Effector memory CD4-positive, alpha-beta T cell (primary cell): ENCODE measurements at regions not wholly inside any gene's neighbourhood (a gene's known extent, or its start where the extent isn't known, plus 50 kb on each side); places are given as distances from the start of the nearest gene placed in this dataset.

Experiments
- DNase-seq, 3 donors: peaks; one replicate each; pipeline ENCODE4 v3.0.0-alpha.2; 2020
- H3K27ac ChIP-seq: 2 replicates; pipeline ENCODE4 v1.7.0; 2013; ENCODE audit warnings: mild to moderate bottlenecking, low read length, moderate library complexity; ENCODE audit not compliant: insufficient read depth, poor library complexity, severe bottlenecking
- H3K27me3 ChIP-seq: replicated peaks from 2 replicates; pipeline ENCODE4 v1.7.0; 2013; ENCODE audit warnings: mild to moderate bottlenecking, low read length; ENCODE audit not compliant: insufficient read depth, control insufficient read depth, poor library complexity, severe bottlenecking
- H3K36me3 ChIP-seq: 2 replicates; pipeline ENCODE4 v1.7.0; 2013; ENCODE audit warnings: mild to moderate bottlenecking, low read length, moderate library complexity; ENCODE audit not compliant: control insufficient read depth, insufficient read depth
- H3K4me1 ChIP-seq: 2 replicates; pipeline ENCODE4 v1.7.0; 2013; ENCODE audit warnings: low read length, mild to moderate bottlenecking; ENCODE audit not compliant: control insufficient read depth, insufficient read depth, poor library complexity, severe bottlenecking
- H3K4me3 ChIP-seq: 2 replicates; pipeline ENCODE4 v1.7.0; 2013; ENCODE audit warnings: low read length, low read depth, mild to moderate bottlenecking; ENCODE audit not compliant: insufficient read depth, poor library complexity, severe bottlenecking
- H3K9me3 ChIP-seq: 2 replicates; pipeline ENCODE4 v1.7.0; 2013; ENCODE audit warnings: mild to moderate bottlenecking, low read length, moderate library complexity; ENCODE audit not compliant: control insufficient read depth

GRCh38 chr3:110808630-110809029 lies 263.0 kb upstream of the NECTIN3 start:
- Histone ChIP-seq H3K36me3 (no peaks in the 10 kb centered on the region), H3K4me1 (no peaks in the 10 kb centered on the region), H3K4me3 (no peak overlapping the region), H3K27ac (no peak overlapping the region), H3K27me3 (no peaks in the 10 kb centered on the region), H3K9me3 (no peaks in the 10 kb centered on the region)
- DNase-seq = no peak

DNA sequence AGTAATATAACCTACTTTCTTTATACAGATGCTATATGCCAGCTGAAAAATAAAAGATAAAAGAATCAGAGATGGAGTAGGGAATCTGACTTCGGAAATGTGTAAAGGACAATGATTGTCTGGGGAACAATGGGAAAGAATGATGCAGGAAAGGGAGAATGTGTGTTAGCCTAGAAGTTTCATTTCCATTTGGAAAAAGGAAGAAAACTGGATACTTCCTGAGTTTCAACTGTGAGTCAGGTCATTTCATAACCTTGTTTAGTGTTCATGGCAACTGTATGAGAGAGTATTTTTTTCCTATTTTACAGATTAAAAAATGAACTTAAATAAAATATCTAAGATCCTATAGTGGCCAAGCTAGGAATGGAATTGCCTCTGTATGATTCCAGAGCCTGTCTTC lies 261.3 kb upstream of the NECTIN3 start:
- Histone ChIP-seq H3K4me3 (no peak overlapping the region), H3K27me3 (no peaks in the 10 kb centered on the region), H3K27ac (no peak overlapping the region), H3K9me3 (no peaks in the 10 kb centered on the region), H3K4me1 (no peaks in the 10 kb centered on the region), H3K36me3 (no peaks in the 10 kb centered on the region)
- no peak for DNase-seq

DNA sequence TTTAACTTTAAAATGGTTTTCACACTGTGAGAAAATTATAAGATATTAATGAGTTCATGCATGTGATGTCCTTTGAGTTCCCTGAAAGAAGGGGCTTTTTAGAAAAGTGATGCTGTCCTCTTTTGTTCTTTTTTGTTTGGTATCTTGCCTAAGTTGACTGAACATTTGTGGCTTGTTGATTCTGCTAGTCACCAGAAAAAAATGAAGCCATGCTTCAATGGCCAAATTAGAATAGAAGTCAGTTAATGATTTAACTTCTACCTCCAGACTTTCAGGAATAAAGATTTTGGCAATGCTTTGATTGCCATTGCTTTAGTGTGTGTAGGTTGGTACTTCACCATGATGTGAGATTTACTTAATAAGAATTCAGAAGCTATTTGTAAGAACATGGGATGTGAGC lies 260.6 kb upstream of the NECTIN3 start:
- Histone ChIP-seq H3K36me3 (no peaks in the 10 kb centered on the region), H3K4me3 (no peak overlapping the region), H3K9me3 (no peaks in the 10 kb centered on the region), H3K4me1 (no peaks in the 10 kb centered on the region), H3K27ac (no peak overlapping the region), H3K27me3 (no peaks in the 10 kb centered on the region)
- no peak for DNase-seq

- H3K27ac ChIP-seq = no peak overlapping the region
- no peaks in the 10 kb centered on the region for H3K9me3 ChIP-seq
- H3K4me1 ChIP-seq = no peaks in the 10 kb centered on the region
- no peak overlapping the region for H3K4me3 ChIP-seq
- DNase-seq = no peak
- no peaks in the 10 kb centered on the region for H3K36me3 ChIP-seq
- H3K27me3 ChIP-seq = no peaks in the 10 kb centered on the region
Observed at GRCh38 chr3:110813541-110813940, 258.1 kb upstream of the NECTIN3 start.

DNA sequence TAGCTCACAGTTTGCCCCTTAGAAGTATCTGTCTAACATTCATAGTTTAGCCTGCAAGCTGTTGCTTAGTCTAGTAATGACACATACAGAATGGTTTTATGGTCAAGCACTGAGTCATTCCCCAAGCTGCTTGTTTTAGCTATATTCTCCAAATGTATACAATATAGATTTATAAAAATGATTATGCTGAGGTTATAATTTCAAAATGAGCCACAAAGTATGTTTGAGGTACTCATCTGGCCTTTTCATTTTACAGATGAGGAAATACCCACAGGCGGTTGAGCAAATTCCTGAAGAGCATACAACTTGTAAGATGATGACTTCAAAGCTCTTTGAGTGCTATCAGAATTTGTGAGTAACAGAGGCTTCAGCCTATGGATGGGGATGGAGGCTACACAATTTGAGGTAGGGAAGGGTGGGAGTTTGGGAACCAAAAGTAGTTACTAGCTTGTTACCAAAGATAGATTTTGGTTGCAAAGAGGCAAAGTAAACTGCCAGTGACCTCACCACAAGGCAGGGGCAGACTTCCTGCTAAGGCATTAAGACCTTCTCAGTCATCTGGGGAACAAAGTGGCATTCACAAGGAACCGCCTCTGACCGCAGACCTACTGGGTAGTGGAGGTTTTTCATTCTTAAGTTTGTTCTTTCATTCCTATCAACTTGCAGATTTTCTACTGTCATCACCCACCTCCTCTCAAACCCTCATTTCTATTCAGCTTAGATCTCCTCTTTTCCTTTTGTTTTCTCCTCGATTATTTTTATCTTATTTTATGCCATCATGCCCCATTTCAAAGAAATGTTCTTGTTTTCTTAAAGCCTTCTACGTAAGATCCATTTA lies 257.2 kb upstream of the NECTIN3 start:
- Histone ChIP-seq H3K9me3 (no peaks in the 10 kb centered on the region), H3K4me1 (no peaks in the 10 kb centered on the region), H3K27me3 (no peaks in the 10 kb centered on the region), H3K27ac (no peak overlapping the region), H3K4me3 (no peak overlapping the region), H3K36me3 (no peaks in the 10 kb centered on the region)
- no peak for DNase-seq

DNA sequence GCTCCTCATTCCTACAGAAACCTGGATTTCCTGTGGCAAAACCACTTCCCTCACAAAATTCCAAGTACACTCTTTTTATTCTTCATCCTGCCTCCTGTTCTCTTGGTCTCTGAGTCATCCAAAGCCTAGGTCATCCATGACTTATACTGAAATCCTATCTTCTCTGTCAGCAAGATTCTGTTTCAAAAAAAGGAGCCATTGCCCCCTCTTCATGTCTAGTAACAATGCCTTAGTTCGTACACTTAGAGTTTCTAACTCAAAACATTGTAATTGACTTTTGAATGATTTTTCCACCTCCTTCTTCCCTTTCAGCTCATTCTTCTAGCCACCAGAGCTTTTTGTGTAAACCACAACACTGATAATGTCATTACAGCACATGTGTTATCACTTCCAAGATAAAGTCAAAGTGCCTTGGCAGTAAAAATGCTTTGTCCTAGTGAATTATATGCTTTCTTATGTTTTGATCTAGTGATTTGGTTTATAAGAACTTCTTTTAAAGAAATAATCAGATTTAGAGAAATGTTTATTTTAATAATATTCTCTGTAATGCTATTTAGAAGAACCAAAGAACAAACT lies 256.5 kb upstream of the NECTIN3 start:
- Histone ChIP-seq H3K4me1 (no peaks in the 10 kb centered on the region), H3K4me3 (no peak overlapping the region), H3K9me3 (no peaks in the 10 kb centered on the region), H3K27ac (no peak overlapping the region), H3K36me3 (no peaks in the 10 kb centered on the region), H3K27me3 (no peaks in the 10 kb centered on the region)
- no peak for DNase-seq

DNA sequence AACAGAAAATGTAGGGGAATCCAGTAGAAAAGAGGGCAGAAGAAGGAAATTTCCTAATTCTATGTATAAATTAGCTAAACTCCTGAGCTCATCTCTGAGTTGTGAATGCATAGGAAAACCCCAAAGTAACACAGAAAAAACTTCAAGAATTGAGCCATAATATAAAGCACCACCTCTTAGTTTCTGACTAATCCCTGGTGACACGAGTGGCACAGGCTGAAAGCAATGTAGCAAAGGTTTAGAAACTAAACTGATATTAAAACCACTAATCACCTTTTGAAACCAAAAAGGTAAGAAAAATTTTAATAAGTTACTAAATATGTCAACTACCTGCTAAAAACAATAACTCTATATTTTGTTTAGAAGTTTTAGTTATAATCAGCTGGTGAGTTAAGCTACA lies 255.6 kb upstream of the NECTIN3 start:
- no peak overlapping the region for H3K4me3 ChIP-seq
- H3K9me3 ChIP-seq = no peaks in the 10 kb centered on the region
- DNase-seq = no peak
- H3K4me1 ChIP-seq = no peaks in the 10 kb centered on the region
- H3K27ac ChIP-seq = no peak overlapping the region
- no peaks in the 10 kb centered on the region for H3K36me3 ChIP-seq
- H3K27me3 ChIP-seq = no peaks in the 10 kb centered on the region

- no peak overlapping the region for H3K4me3 ChIP-seq
- DNase-seq = no peak
- H3K9me3 ChIP-seq = no peaks in the 10 kb centered on the region
Observed at GRCh38 chr3:110821586-110821985, 250.0 kb upstream of the NECTIN3 start.

GRCh38 chr3:110822971-110823370 lies 248.6 kb upstream of the NECTIN3 start:
- DNase-seq = no peak
- Histone ChIP-seq H3K4me1 (no peaks in the 10 kb centered on the region), H3K9me3 (no peaks in the 10 kb centered on the region), H3K36me3 (no peaks in the 10 kb centered on the region), H3K27ac (no peak overlapping the region), H3K4me3 (no peak overlapping the region), H3K27me3 (no peaks in the 10 kb centered on the region)

More at GRCh38 chr3:110821586-110821985, 250.0 kb upstream of the NECTIN3 start:
- H3K27me3 ChIP-seq = no peaks in the 10 kb centered on the region
- H3K4me1 ChIP-seq = no peaks in the 10 kb centered on the region
- no peak overlapping the region for H3K27ac ChIP-seq
- no peaks in the 10 kb centered on the region for H3K36me3 ChIP-seq

DNA sequence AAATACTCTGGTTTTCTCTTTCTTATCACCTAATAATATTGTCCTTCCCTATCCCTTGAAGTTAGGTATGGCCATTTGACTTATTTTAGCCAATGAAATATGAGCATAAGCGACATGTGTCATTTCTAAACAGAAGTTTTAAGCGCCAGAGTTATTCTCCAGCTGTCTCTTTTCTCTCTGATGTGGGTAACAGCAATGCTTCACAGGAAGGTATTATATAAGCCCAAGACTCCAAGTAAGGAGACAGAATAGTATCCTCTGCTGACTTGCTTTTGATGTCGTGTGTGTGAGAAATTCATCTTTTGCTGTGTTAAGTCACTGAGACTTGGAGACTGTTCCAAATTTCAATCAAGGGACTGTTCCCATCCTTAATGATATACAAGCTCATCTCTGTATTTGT lies 224.6 kb upstream of the NECTIN3 start:
- no peaks in the 10 kb centered on the region for H3K36me3 ChIP-seq
- H3K27me3 ChIP-seq = no peaks in the 10 kb centered on the region
- no peaks in the 10 kb centered on the region for H3K4me1 ChIP-seq
- no peak overlapping the region for H3K27ac ChIP-seq
- DNase-seq = no peak
- H3K9me3 ChIP-seq = no peaks in the 10 kb centered on the region
- H3K4me3 ChIP-seq = no peak overlapping the region
